CD4-positive, alpha-beta T cell (primary cell): ENCODE measurements at regions not wholly inside any gene's neighbourhood (a gene's known extent, or its start where the extent isn't known, plus 50 kb on each side); places are given as distances from the start of the nearest gene placed in this dataset.

Experiments
- ATAC-seq: fragments of 200-7000 bp; cut with Tn5 transposase; one replicate; pipeline ENCODE4 v1.10.0; 2022; ENCODE audit warnings: mild to moderate bottlenecking; ENCODE audit not compliant: poor library complexity
- CTCF ChIA-PET: fragments of 350-600 bp; sonication (Branson Sonifier 250); formaldehyde crosslinking; loops from one replicate; lab custom pipeline; 2021; ENCODE audit warnings: antibody characterized with exemption, inconsistent platforms; lab: Charles Lee
- POLR2A ChIA-PET: fragments of 350-600 bp; sonication (Branson Sonifier 250); formaldehyde crosslinking; loops from one replicate; lab custom pipeline; 2021; ENCODE audit warnings: antibody characterized with exemption, inconsistent platforms; lab: Charles Lee
- DNase-seq, 14 experiments: peaks; one replicate each; pipeline ENCODE4 v3.0.0-alpha.2; 2013 to 2020; ENCODE audit warnings: mixed read lengths in 2 of 14
- H3K27ac ChIP-seq, 2 donors: one replicate each; pipeline versions ENCODE4 v1.5.1 to v1.7.0; 2013; ENCODE audit warnings: low read length in 2 of 2, low read depth in 1 of 2, mild to moderate bottlenecking in 1 of 2
- H3K27me3 ChIP-seq, 2 experiments: 1 replicate in 1 of 2; 2 replicates in 1 of 2; pipeline versions ENCODE4 v1.6.1 to v1.7.0; 2013; ENCODE audit warnings: low read length in 2 of 2, control low read depth in 1 of 2, mild to moderate bottlenecking in 1 of 2, moderate library complexity in 1 of 2; ENCODE audit not compliant: insufficient read depth in 2 of 2, control insufficient read depth in 1 of 2
- H3K36me3 ChIP-seq: one replicate; pipeline ENCODE4 v1.6.1; 2013; ENCODE audit warnings: low read length, control low read depth; ENCODE audit not compliant: insufficient read depth
- H3K4me1 ChIP-seq: one replicate; pipeline ENCODE4 v1.6.1; 2013; ENCODE audit warnings: low read length, control low read depth; ENCODE audit not compliant: insufficient read depth
- H3K4me3 ChIP-seq: one replicate; pipeline ENCODE4 v1.5.1; 2013; ENCODE audit warnings: mild to moderate bottlenecking, low read length, moderate library complexity
- H3K9me3 ChIP-seq, 2 experiments: 1 replicate in 1 of 2; 2 replicates in 1 of 2; pipeline versions ENCODE4 v1.6.1 to v1.7.0; 2013; ENCODE audit warnings: low read length in 2 of 2, mild to moderate bottlenecking in 2 of 2, control low read depth in 1 of 2, moderate library complexity in 1 of 2; ENCODE audit not compliant: control insufficient read depth in 1 of 2, insufficient read depth in 1 of 2
- H3K27ac Mint-ChIP-seq: one replicate; pipeline ENCODE4 v1.8.0; 2020; ENCODE audit warnings: mixed read lengths
- H3K27me3 Mint-ChIP-seq: one replicate; pipeline ENCODE4 v1.8.0; 2021; ENCODE audit warnings: mixed read lengths
- H3K36me3 Mint-ChIP-seq: one replicate; pipeline ENCODE4 v1.8.0; 2021; ENCODE audit warnings: low read depth, mixed read lengths
- H3K4me1 Mint-ChIP-seq: one replicate; pipeline ENCODE4 v1.8.0; 2021; ENCODE audit warnings: low read depth, mixed read lengths
- H3K4me3 Mint-ChIP-seq: one replicate; pipeline ENCODE4 v1.8.0; 2020; ENCODE audit warnings: mild to moderate bottlenecking, mixed read lengths
- H3K9me3 Mint-ChIP-seq: one replicate; pipeline ENCODE4 v1.8.0; 2020; ENCODE audit warnings: mixed read lengths
- CTCF ChIP-seq: fragments of 200-600 bp; IDR thresholded peaks from one replicate; pipeline ENCODE4 v1.8.0; 2022; ENCODE audit warnings: antibody characterized with exemption, mild to moderate bottlenecking
- intact Hi-C, 2 experiments: fragments of 100-400 bp; cut with DNase I in 1 of 2; cut with micrococcal nuclease in 1 of 2; formaldehyde crosslinking; loops; one replicate each; pipeline versions ENCODE4 v1.15.1 to v1.9.0; 2023 to 2025; cut with DNase I, micrococcal nuclease

GRCh38 chr12:67526129-67526528 is 122.4 kb upstream of the DYRK2 start:
- Histone ChIP-seq H3K27ac (no peak overlapping the region), H3K4me1 (peaks cover 6% of the 10 kb centered on the region), H3K9me3 (no peaks in the 10 kb centered on the region), H3K27me3 (no peaks in the 10 kb centered on the region), H3K36me3 (no peaks in the 10 kb centered on the region), H3K4me3 (no peak overlapping the region)
- POLR2A ChIA-PET: interaction anchor here (1.4 kb wide), 2 partner anchors 10 to 43 kb away, joined by 3 read pairs; no protein-coding TSS in a partner anchor
- Mint-ChIP-seq H3K9me3 (no peaks in the 10 kb centered on the region), H3K4me1 (peaks cover 10% of the 10 kb centered on the region), H3K27ac (no peak overlapping the region), H3K36me3 (no peaks in the 10 kb centered on the region), H3K4me3 (no peak overlapping the region), H3K27me3 (no peaks in the 10 kb centered on the region)
- ATAC-seq (no peak), DNase-seq (no peak)
- CTCF ChIA-PET: no interaction called here
- TF ChIP-seq CTCF: no peak
- intact Hi-C loops: no loop called here

- ATAC-seq: no peak
Measured at GRCh38 chr12:67531051-67531450, 117.5 kb upstream of the DYRK2 start.

GRCh38 chr12:67531501-67531900 is 117.0 kb upstream of the DYRK2 start:
- no peak for TF ChIP-seq CTCF
- H3K36me3 ChIP-seq: no peaks in the 10 kb centered on the region
- Mint-ChIP-seq H3K9me3 (no peaks in the 10 kb centered on the region), H3K4me1 (peaks cover 5% of the 10 kb centered on the region), H3K4me3 (no peak overlapping the region), H3K27me3 (no peaks in the 10 kb centered on the region), H3K27ac (no peak overlapping the region), H3K36me3 (no peaks in the 10 kb centered on the region)
- DNase-seq (no peak), ATAC-seq (no peak)
- intact Hi-C loops: no loop called here
- no peaks in the 10 kb centered on the region for H3K4me1 ChIP-seq
- no peak overlapping the region for H3K27ac ChIP-seq
- no peaks in the 10 kb centered on the region for H3K9me3 ChIP-seq
- ChIA-PET POLR2A (no interaction called here), CTCF (no interaction called here)
- no peak overlapping the region for H3K4me3 ChIP-seq
- H3K27me3 ChIP-seq: no peaks in the 10 kb centered on the region

More at GRCh38 chr12:67531051-67531450, 117.5 kb upstream of the DYRK2 start:
- DNase-seq: no peak
- H3K4me1 ChIP-seq: peaks cover 1% of the 10 kb centered on the region
- Mint-ChIP-seq H3K27me3 (no peaks in the 10 kb centered on the region), H3K4me1 (peaks cover 8% of the 10 kb centered on the region), H3K27ac (no peak overlapping the region), H3K36me3 (no peaks in the 10 kb centered on the region), H3K9me3 (no peaks in the 10 kb centered on the region), H3K4me3 (no peak overlapping the region)
- H3K27me3 ChIP-seq: no peaks in the 10 kb centered on the region
- H3K36me3 ChIP-seq: no peaks in the 10 kb centered on the region
- intact Hi-C loops: no loop called here
- ChIA-PET CTCF (no interaction called here), POLR2A (no interaction called here)
- TF ChIP-seq CTCF: no peak
- H3K9me3 ChIP-seq: no peaks in the 10 kb centered on the region
- H3K27ac ChIP-seq: no peak overlapping the region
- H3K4me3 ChIP-seq: no peak overlapping the region
